GM23248 (cell line): ENCODE measurements at regions not wholly inside any gene's neighbourhood (a gene's known extent, or its start where the extent isn't known, plus 50 kb on each side); places are given as distances from the start of the nearest gene placed in this dataset.

Experiments
- EZH2 ChIP-seq: fragments of 200-600 bp; sonication (generic); IDR thresholded peaks from 2 replicates; pipeline ENCODE4 v1.6.1; 2018; ENCODE audit warnings: antibody characterized with exemption, mild to moderate bottlenecking; ENCODE audit not compliant: insufficient read depth, poor library complexity, severe bottlenecking
- EZH2phosphoT487 ChIP-seq: fragments of 200-600 bp; sonication (generic); IDR thresholded peaks from 2 replicates; pipeline ENCODE4 v1.6.1; 2018; ENCODE audit warnings: antibody characterized with exemption, moderate library complexity, mild to moderate bottlenecking, low read depth; ENCODE audit not compliant: insufficient read depth

GRCh38 chr11:80610516-80610915 is 1169.7 kb upstream of the TENM4 start:
- TF ChIP-seq EZH2phosphoT487 (no peak), EZH2 (no peak)
